ENCODE measurements at regions not wholly inside any gene's neighbourhood (a gene's known extent, or its start where the extent isn't known, plus 50 kb on each side); places are given as distances from the start of the nearest gene placed in this dataset.

DNA sequence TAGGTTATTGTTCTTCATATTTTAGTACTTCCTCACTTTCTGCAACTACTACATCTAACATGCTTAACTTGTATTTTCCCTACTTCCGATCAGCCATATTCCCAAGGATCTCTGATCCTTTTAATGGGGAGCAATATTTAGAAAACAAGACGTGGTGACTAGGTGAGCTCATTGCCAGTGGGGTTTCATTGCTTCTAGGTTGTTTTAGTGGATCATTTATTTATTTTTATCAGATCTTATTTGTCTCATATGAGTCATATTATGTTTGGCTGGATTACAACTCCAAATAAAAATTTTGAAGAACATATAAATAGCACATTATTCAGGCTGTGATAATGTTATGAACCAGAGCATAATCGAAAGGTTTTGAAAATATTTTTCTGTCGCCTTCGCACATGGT is 480.9 kb upstream of the TMEFF2 start (continued):
- TF ChIP-seq E2F2 (CRISPR knock-in tag; IDR thresholded peaks at IDR 0.05; ENCODE audit: borderline replicate concordance) (no peak), SUZ12 (IDR thresholded peaks at IDR 0.05; ENCODE audit: low read depth, low read length) (no peak), ZNF276 (CRISPR knock-in tag; IDR thresholded peaks at IDR 0.05; ENCODE audit: low read depth) (no peak), SPEN (CRISPR knock-in tag; IDR thresholded peaks at IDR 0.05; ENCODE audit: low read depth) (no peak), NR2F1 (CRISPR knock-in tag; IDR thresholded peaks at IDR 0.05) (no peak), ZNF343 (CRISPR knock-in tag; IDR thresholded peaks at IDR 0.05) (no peak), ZNF704 (CRISPR knock-in tag; IDR thresholded peaks at IDR 0.05; ENCODE audit: borderline replicate concordance) (no peak), HOMEZ (CRISPR knock-in tag; IDR thresholded peaks at IDR 0.05; ENCODE audit: low read depth) (no peak), BHLHE40 (IDR thresholded peaks at IDR 0.05; ENCODE audit: low read length) (no peak), ZFX (CRISPR knock-in tag; IDR thresholded peaks at IDR 0.05; ENCODE audit: low read depth) (no peak), DBP (CRISPR knock-in tag; IDR thresholded peaks at IDR 0.05; ENCODE audit: not compliant biosample characterization) (no peak), GATA4 (IDR thresholded peaks at IDR 0.05; ENCODE audit: borderline replicate concordance, low read depth) (no peak), ZNF282 (IDR thresholded peaks at IDR 0.05; ENCODE audit: partially characterized antibody) (no peak), ZBTB25 (CRISPR knock-in tag; IDR thresholded peaks at IDR 0.05) (no peak)
- TF ChIP-seq, protein P1, sequence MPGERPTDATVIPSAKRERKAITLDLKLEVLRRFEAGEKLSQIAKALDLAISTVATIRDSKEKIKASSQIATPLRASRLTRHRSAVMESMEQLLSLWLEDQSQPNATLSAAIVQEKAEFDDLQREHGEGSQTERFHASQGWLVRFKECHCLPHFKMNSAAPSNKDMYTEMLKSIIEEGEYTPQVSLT (CRISPR knock-in tag; IDR thresholded peaks at IDR 0.05; ENCODE audit: borderline replicate concordance, low read depth), result no peak
- TF ChIP-seq, protein P2, sequence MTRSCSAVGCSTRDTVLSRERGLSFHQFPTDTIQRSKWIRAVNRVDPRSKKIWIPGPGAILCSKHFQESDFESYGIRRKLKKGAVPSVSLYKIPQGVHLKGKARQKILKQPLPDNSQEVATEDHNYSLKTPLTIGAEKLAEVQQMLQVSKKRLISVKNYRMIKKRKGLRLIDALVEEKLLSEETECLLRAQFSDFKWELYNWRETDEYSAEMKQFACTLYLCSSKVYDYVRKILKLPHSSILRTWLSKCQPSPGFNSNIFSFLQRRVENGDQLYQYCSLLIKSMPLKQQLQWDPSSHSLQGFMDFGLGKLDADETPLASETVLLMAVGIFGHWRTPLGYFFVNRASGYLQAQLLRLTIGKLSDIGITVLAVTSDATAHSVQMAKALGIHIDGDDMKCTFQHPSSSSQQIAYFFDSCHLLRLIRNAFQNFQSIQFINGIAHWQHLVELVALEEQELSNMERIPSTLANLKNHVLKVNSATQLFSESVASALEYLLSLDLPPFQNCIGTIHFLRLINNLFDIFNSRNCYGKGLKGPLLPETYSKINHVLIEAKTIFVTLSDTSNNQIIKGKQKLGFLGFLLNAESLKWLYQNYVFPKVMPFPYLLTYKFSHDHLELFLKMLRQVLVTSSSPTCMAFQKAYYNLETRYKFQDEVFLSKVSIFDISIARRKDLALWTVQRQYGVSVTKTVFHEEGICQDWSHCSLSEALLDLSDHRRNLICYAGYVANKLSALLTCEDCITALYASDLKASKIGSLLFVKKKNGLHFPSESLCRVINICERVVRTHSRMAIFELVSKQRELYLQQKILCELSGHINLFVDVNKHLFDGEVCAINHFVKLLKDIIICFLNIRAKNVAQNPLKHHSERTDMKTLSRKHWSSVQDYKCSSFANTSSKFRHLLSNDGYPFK (CRISPR knock-in tag; IDR thresholded peaks at IDR 0.05; ENCODE audit: borderline replicate concordance), result no peak
- TF ChIP-seq, protein P3, sequence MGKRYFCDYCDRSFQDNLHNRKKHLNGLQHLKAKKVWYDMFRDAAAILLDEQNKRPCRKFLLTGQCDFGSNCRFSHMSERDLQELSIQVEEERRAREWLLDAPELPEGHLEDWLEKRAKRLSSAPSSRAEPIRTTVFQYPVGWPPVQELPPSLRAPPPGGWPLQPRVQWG (CRISPR knock-in tag; IDR thresholded peaks at IDR 0.05; ENCODE audit: borderline replicate concordance, low read depth), result no peak
